K562 (cell line): ENCODE measurements at regions not wholly inside any gene's neighbourhood (a gene's known extent, or its start where the extent isn't known, plus 50 kb on each side); places are given as distances from the start of the nearest gene placed in this dataset.

ENCODE experiments used
- ATAC-seq: fragments of 200-7000 bp; cut with Tn5 transposase; 3 replicates; pipeline ENCODE4 v1.9.1; 2020; ENCODE audit warnings: moderate library complexity
- BruUV-seq: library from RNA; stranded (reverse); fragments of 400-500 nt; replicated peaks from 2 replicates; lab custom pipeline; 2021; lab: Mats Ljungman, UMichigan
- CTCF ChIA-PET: fragments of 300-600 bp; formaldehyde crosslinking; extraction: SDS; loops from one replicate; lab custom pipeline; 2021; ENCODE audit warnings: low intra/inter-chr PET ratio; lab: Yijun Ruan, JAX
- POLR2A ChIA-PET: fragments of 300-600, 350-650 bp; sonication (Branson Sonifier 250); formaldehyde crosslinking; extraction: SDS; loops from one replicate; lab custom pipeline; 2021; ENCODE audit warnings: antibody characterized with exemption, inconsistent platforms; lab: Yijun Ruan, JAX
- DNase-seq, 4 experiments: peaks; one replicate each; pipeline versions ENCODE4 v3.0.0 to v3.0.0-alpha.2; 2011 to 2018; ENCODE audit warnings: low spot score in 3 of 4, mixed read lengths in 3 of 4; ENCODE audit errors: extremely low read depth in 1 of 4
- FAIRE-seq: peaks from 2 replicates; lab custom pipeline; 2011; peaks lifted over from hg19 to GRCh38; lab: Jason Lieb, UNC
- H2AFZ ChIP-seq: 2 replicates; pipeline ENCODE4 v1.6.0; 2011; ENCODE audit warnings: low read depth, low read length, control low read depth, inconsistent platforms
- H3K27ac ChIP-seq: fragments of 200-600 bp; 3 replicates; pipeline ENCODE4 v1.8.0; 2011; ENCODE audit warnings: low read depth, mild to moderate bottlenecking, control low read depth, inconsistent platforms, low read length, moderate library complexity, mixed read lengths; ENCODE audit errors: extremely low read depth
- H3K27me3 ChIP-seq, 2 experiments: fragments of 300-600 bp in 1 of 2; 2 replicates in 1 of 2; 3 replicates in 1 of 2; pipeline versions ENCODE4 v1.6.0 to v1.8.0; 2011; ENCODE audit warnings: inconsistent platforms in 2 of 2, low read length in 2 of 2, mild to moderate bottlenecking in 1 of 2, mixed read lengths in 1 of 2, moderate library complexity in 1 of 2; ENCODE audit not compliant: control insufficient read depth in 2 of 2, insufficient read depth in 2 of 2
- H3K36me3 ChIP-seq: fragments of 300-600 bp; 3 replicates; pipeline ENCODE4 v1.8.0; 2011; ENCODE audit warnings: mild to moderate bottlenecking, low read length, inconsistent platforms; ENCODE audit not compliant: control insufficient read depth, insufficient read depth
- H3K4me1 ChIP-seq, 2 experiments: fragments of 200-600 bp in 1 of 2; replicated peaks in 1 of 2; 2 replicates in 1 of 2; 3 replicates in 1 of 2; pipeline versions ENCODE4 v1.5.1 to v1.8.0; 2011; ENCODE audit warnings: inconsistent platforms in 2 of 2, low read length in 2 of 2, mild to moderate bottlenecking in 1 of 2, mixed read lengths in 1 of 2, moderate library complexity in 1 of 2; ENCODE audit not compliant: control insufficient read depth in 2 of 2, insufficient read depth in 2 of 2
- H3K4me2 ChIP-seq: 2 replicates; pipeline ENCODE4 v1.6.1; 2011; ENCODE audit warnings: low read length, control low read depth, inconsistent platforms, mixed read lengths; ENCODE audit not compliant: insufficient read depth
- H3K4me3 ChIP-seq: fragments of 200-600 bp; sonication (generic), shearing (Covaris generic); 2 replicates; pipeline ENCODE4 v1.5.1; 2016; ENCODE audit warnings: control low read depth, inconsistent platforms
- H3K79me2 ChIP-seq: fragments of 200-600 bp; 3 replicates; pipeline ENCODE4 v1.8.0; 2011; ENCODE audit warnings: low read length, inconsistent platforms; ENCODE audit not compliant: control insufficient read depth, insufficient read depth
- H3K9ac ChIP-seq, 2 experiments: 2 replicates each; pipeline versions ENCODE4 v1.6.0 to v1.6.1; 2011; ENCODE audit warnings: low read depth in 2 of 2, low read length in 2 of 2, control low read depth in 1 of 2, inconsistent platforms in 1 of 2, mild to moderate bottlenecking in 1 of 2, mixed read lengths in 1 of 2; ENCODE audit not compliant: insufficient read depth in 1 of 2
- H3K9me1 ChIP-seq: one replicate; pipeline ENCODE4 v1.6.0; 2011; ENCODE audit warnings: inconsistent platforms, mild to moderate bottlenecking, low read length, moderate library complexity; ENCODE audit not compliant: control insufficient read depth, insufficient read depth
- H3K9me3 ChIP-seq: replicated peaks from 2 replicates; pipeline ENCODE4 v1.5.1; 2011; ENCODE audit warnings: low read depth, low read length, inconsistent platforms; ENCODE audit not compliant: control insufficient read depth, insufficient read depth
- H4K20me1 ChIP-seq: replicated peaks from 2 replicates; pipeline ENCODE4 v1.6.1; 2011; ENCODE audit warnings: low read length, inconsistent platforms, mixed read lengths; ENCODE audit not compliant: control insufficient read depth, insufficient read depth
- DDX20 ChIP-seq: fragments of 450-650 bp; IDR thresholded peaks from 2 replicates; pipeline ENCODE4 v1.6.1; 2016; ENCODE audit warnings: missing genetic modification characterization, low read depth, mild to moderate bottlenecking, missing compliant biosample characterization, moderate library complexity
- DMBX1 ChIP-seq: fragments of 250-450 bp; sonication (Bioruptor Pico); IDR thresholded peaks from 2 replicates; pipeline ENCODE4 v1.8.0; 2022; ENCODE audit warnings: inconsistent platforms, mild to moderate bottlenecking, moderate library complexity, borderline replicate concordance
- EP400 ChIP-seq: fragments of 450-650 bp; IDR thresholded peaks from 2 replicates; pipeline ENCODE4 v1.6.1; 2017; ENCODE audit warnings: antibody characterized with exemption, mild to moderate bottlenecking, moderate library complexity
- FOXA3 ChIP-seq, 2 experiments: fragments of 450-650 bp in 1 of 2; sonication (generic) in 1 of 2; formaldehyde crosslinking; IDR thresholded peaks in 1 of 2; conservative IDR thresholded peaks in 1 of 2; 2 replicates each; pipeline versions ENCODE4 v1.4.0 to v1.8.0; 2020 to 2022; ENCODE audit warnings: mild to moderate bottlenecking in 2 of 2, missing genetic modification reagents in 1 of 2
- HDAC3 ChIP-seq: fragments of 450-650 bp; IDR thresholded peaks from 2 replicates; pipeline ENCODE4 v1.6.1; 2018; ENCODE audit warnings: borderline replicate concordance, mild to moderate bottlenecking, moderate library complexity; ENCODE audit not compliant: partially characterized antibody
- KLF1 ChIP-seq: fragments of 450-650 bp; IDR thresholded peaks from 2 replicates; pipeline ENCODE4 v1.6.1; 2016; ENCODE audit warnings: missing genetic modification characterization, missing compliant biosample characterization
- KLF16 ChIP-seq: IDR thresholded peaks from 2 replicates; pipeline ENCODE4 v1.6.1; 2016; ENCODE audit warnings: antibody characterized with exemption
- NFIC ChIP-seq: fragments of 450-650 bp; IDR thresholded peaks from 2 replicates; pipeline ENCODE4 v1.6.1; 2017; ENCODE audit warnings: mild to moderate bottlenecking, inconsistent platforms
- POLR2AphosphoS2 ChIP-seq: IDR thresholded peaks from 2 replicates; pipeline ENCODE4 v1.6.1; 2012; ENCODE audit warnings: low read length, improper control_type of control experiment
- RBM34 ChIP-seq: fragments of 200-400 bp; formaldehyde crosslinking; IDR thresholded peaks from 2 replicates; pipeline ENCODE4 v1.6.1; 2018; ENCODE audit warnings: low read length, borderline replicate concordance; ENCODE audit not compliant: insufficient read depth
- SLC30A9 ChIP-seq: fragments of 250-450 bp; sonication (Bioruptor Pico); IDR thresholded peaks from 2 replicates; pipeline ENCODE4 v1.8.0; 2022; ENCODE audit warnings: mild to moderate bottlenecking, moderate library complexity
- ZBTB8A ChIP-seq: fragments of 450-650 bp; IDR thresholded peaks from 2 replicates; pipeline ENCODE4 v1.6.1; 2018; ENCODE audit warnings: mild to moderate bottlenecking, moderate library complexity; ENCODE audit not compliant: partially characterized antibody
- ZNF41 ChIP-seq: fragments of 250-450 bp; sonication (Bioruptor Pico); conservative IDR thresholded peaks from 2 replicates; pipeline ENCODE4 v1.4.0; 2020; ENCODE audit warnings: mild to moderate bottlenecking
- ZNF551 ChIP-seq: fragments of 250-450 bp; sonication (Bioruptor Pico); IDR thresholded peaks from 2 replicates; pipeline ENCODE4 v1.5.0; 2021; ENCODE audit warnings: mild to moderate bottlenecking, moderate library complexity
- ZNF561 ChIP-seq: fragments of 450-650 bp; formaldehyde crosslinking; conservative IDR thresholded peaks from 2 replicates; pipeline ENCODE4 v1.4.0; 2020; ENCODE audit warnings: mild to moderate bottlenecking, moderate library complexity
- WGBS: fragments of 100-300 bp; shearing (Covaris generic); methylation state at CpG from one replicate; pipeline ENCODE4 v1.1.6; 2016; ENCODE audit warnings: low coverage, mixed read lengths; ENCODE audit not compliant: insufficient coverage; ENCODE audit errors: missing lambda C conversion rate; 5-methylcytosine and 5-hydroxymethylcytosine counted together
- in situ Hi-C: fragments of 300-500 bp; cut with MboI; formaldehyde crosslinking; loops from 4 replicates; pipeline ENCODE4 v1.15.0; 2018; ENCODE audit warnings: inconsistent platforms, mixed read lengths
- intact Hi-C: fragments of 100-400 bp; cut with micrococcal nuclease; formaldehyde crosslinking; loops from 2 replicates; pipeline ENCODE4 v1.14.2; 2022
- TF ChIP-seq, protein P1 (sequence below): fragments of 450-650 bp; IDR thresholded peaks from 2 replicates; pipeline ENCODE4 v1.6.1; 2017; ENCODE audit warnings: antibody characterized with exemption
- TF ChIP-seq, protein P2 (sequence below): fragments of 250-450 bp; sonication (Bioruptor Pico); IDR thresholded peaks from 2 replicates; pipeline ENCODE4 v1.5.0; 2022; ENCODE audit warnings: mild to moderate bottlenecking
- TF ChIP-seq, protein P3 (sequence below): sonication (generic); formaldehyde crosslinking; IDR thresholded peaks from 2 replicates; pipeline ENCODE4 v1.8.0; 2023; ENCODE audit warnings: mild to moderate bottlenecking, missing genetic modification reagents

DNA sequence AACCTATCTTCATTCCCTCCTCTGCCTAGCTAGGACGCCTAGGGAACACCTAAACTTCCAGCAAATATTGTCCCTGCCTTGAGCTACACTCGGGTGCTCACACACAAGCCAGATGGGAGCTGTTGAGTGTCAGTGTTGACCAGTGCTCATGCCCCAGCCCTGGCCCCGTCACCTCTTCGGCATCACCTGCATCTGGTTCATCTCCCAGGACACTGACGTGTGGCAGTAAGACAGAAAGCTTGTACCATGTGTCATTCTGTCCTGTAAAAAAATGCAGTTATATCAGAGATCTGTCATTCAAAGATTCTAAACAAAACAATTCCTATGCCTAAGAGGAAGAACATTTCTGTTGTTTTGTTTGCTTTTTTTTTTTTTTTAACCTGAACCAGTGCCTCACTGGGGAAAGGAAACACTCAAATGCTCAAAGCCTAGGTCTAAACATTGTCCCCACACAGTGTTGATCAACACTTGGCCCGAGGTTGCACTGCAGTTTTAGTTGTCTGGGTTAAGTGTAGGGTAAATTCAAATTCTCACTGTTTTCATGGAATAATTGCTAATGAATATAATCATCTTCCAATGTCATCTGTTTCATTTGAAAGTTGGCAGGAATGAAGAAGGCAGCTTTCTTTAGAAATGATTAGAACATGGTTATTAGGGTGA is 102.7 kb upstream of the SASH1 start:
- in situ Hi-C loops (no loop called here), intact Hi-C loops (no loop called here)
- no TSS peak for BruUV-seq
- Histone ChIP-seq H3K27ac (no peak overlapping the region), H3K9me3 (no peaks in the 10 kb centered on the region), H3K4me3 (no peak overlapping the region), H3K36me3 (no peaks in the 10 kb centered on the region), H3K4me1 (no peaks in the 10 kb centered on the region), H2AFZ (no peak overlapping the region), H4K20me1 (no peaks in the 10 kb centered on the region), H3K9ac (no peak overlapping the region), H3K79me2 (no peaks in the 10 kb centered on the region), H3K27me3 (peaks cover 5 to 17% of the 10 kb centered on the region in 2 experiments; a peak in 3 of 5 replicates), H3K4me2 (no peak overlapping the region), H3K9me1 (no peaks in the 10 kb centered on the region)
- FAIRE-seq (no peak), DNase-seq (no peak), ATAC-seq (no peak)
- POLR2A ChIA-PET = interaction anchor here (0.6 kb wide), 2 partner anchors 1464 to 1812 kb away, joined by 3 read pairs; no protein-coding TSS in a partner anchor
- WGBS = 0% methylated on average over 6 of the region's 6 CpGs
- CTCF ChIA-PET = no interaction called here
- TF ChIP-seq, protein P1, sequence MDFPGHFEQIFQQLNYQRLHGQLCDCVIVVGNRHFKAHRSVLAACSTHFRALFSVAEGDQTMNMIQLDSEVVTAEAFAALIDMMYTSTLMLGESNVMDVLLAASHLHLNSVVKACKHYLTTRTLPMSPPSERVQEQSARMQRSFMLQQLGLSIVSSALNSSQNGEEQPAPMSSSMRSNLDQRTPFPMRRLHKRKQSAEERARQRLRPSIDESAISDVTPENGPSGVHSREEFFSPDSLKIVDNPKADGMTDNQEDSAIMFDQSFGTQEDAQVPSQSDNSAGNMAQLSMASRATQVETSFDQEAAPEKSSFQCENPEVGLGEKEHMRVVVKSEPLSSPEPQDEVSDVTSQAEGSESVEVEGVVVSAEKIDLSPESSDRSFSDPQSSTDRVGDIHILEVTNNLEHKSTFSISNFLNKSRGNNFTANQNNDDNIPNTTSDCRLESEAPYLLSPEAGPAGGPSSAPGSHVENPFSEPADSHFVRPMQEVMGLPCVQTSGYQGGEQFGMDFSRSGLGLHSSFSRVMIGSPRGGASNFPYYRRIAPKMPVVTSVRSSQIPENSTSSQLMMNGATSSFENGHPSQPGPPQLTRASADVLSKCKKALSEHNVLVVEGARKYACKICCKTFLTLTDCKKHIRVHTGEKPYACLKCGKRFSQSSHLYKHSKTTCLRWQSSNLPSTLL = no peak
- TF ChIP-seq NFIC = no peak
- TF ChIP-seq ZBTB8A = no peak
- TF ChIP-seq ZNF41 (CRISPR knock-in tag) = no peak
- no peak for TF ChIP-seq EP400
- no peak for TF ChIP-seq HDAC3
- TF ChIP-seq DMBX1 = no peak
- TF ChIP-seq DDX20 = no peak
- no peak for TF ChIP-seq ZNF561 (CRISPR knock-in tag)
- no peak for TF ChIP-seq KLF16
- TF ChIP-seq, protein P2, sequence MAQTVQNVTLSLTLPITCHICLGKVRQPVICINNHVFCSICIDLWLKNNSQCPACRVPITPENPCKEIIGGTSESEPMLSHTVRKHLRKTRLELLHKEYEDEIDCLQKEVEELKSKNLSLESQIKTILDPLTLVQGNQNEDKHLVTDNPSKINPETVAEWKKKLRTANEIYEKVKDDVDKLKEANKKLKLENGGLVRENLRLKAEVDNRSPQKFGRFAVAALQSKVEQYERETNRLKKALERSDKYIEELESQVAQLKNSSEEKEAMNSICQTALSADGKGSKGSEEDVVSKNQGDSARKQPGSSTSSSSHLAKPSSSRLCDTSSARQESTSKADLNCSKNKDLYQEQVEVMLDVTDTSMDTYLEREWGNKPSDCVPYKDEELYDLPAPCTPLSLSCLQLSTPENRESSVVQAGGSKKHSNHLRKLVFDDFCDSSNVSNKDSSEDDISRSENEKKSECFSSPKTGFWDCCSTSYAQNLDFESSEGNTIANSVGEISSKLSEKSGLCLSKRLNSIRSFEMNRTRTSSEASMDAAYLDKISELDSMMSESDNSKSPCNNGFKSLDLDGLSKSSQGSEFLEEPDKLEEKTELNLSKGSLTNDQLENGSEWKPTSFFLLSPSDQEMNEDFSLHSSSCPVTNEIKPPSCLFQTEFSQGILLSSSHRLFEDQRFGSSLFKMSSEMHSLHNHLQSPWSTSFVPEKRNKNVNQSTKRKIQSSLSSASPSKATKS (CRISPR knock-in tag) = no peak
- no peak for TF ChIP-seq POLR2AphosphoS2
- no peak for TF ChIP-seq RBM34
- TF ChIP-seq, protein P3, sequence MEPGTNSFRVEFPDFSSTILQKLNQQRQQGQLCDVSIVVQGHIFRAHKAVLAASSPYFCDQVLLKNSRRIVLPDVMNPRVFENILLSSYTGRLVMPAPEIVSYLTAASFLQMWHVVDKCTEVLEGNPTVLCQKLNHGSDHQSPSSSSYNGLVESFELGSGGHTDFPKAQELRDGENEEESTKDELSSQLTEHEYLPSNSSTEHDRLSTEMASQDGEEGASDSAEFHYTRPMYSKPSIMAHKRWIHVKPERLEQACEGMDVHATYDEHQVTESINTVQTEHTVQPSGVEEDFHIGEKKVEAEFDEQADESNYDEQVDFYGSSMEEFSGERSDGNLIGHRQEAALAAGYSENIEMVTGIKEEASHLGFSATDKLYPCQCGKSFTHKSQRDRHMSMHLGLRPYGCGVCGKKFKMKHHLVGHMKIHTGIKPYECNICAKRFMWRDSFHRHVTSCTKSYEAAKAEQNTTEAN (CRISPR knock-in tag) = no peak
- no peak for TF ChIP-seq ZNF551 (CRISPR knock-in tag)
- TF ChIP-seq KLF1 = no peak
- TF ChIP-seq SLC30A9 = no peak
- no peak for TF ChIP-seq FOXA3 (CRISPR knock-in tag; conservative IDR thresholded peaks at IDR 0.05 in 1 of 2, IDR thresholded peaks at IDR 0.05 in 1 of 2)
